ENCODE measurements at regions not wholly inside any gene's neighbourhood (a gene's known extent, or its start where the extent isn't known, plus 50 kb on each side); places are given as distances from the start of the nearest gene placed in this dataset.

DNA sequence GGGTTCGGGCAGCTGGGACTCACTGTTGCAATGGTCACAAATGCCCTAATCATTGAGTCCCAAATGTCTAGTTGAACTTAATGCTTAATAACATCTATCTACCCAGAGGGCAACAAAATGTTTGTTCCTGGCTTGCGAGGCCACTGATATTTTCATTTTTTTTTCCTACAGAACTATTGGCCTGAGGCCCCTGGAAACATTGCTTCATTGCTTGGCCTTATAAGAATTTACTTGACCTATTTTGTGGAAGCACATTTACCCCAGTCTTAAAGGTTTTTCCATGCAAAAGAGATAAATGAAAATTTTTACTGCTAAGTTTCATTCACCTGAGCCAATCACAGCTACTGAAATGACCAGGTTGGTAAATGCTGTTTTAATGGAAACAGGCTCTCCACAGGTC, 133.1 kb upstream of the RIPOR2 start:
- TF ChIP-seq, protein P1, sequence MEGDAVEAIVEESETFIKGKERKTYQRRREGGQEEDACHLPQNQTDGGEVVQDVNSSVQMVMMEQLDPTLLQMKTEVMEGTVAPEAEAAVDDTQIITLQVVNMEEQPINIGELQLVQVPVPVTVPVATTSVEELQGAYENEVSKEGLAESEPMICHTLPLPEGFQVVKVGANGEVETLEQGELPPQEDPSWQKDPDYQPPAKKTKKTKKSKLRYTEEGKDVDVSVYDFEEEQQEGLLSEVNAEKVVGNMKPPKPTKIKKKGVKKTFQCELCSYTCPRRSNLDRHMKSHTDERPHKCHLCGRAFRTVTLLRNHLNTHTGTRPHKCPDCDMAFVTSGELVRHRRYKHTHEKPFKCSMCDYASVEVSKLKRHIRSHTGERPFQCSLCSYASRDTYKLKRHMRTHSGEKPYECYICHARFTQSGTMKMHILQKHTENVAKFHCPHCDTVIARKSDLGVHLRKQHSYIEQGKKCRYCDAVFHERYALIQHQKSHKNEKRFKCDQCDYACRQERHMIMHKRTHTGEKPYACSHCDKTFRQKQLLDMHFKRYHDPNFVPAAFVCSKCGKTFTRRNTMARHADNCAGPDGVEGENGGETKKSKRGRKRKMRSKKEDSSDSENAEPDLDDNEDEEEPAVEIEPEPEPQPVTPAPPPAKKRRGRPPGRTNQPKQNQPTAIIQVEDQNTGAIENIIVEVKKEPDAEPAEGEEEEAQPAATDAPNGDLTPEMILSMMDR (conservative IDR thresholded peaks at IDR 0.05; ENCODE audit: low read length), result no peak
- no peak for TF ChIP-seq EZH2phosphoT487 (IDR thresholded peaks at IDR 0.05; ENCODE audit: borderline replicate concordance)

Measured in Loucy (cell line).